OCI-LY7 (cell line): ENCODE measurements at regions not wholly inside any gene's neighbourhood (a gene's known extent, or its start where the extent isn't known, plus 50 kb on each side); places are given as distances from the start of the nearest gene placed in this dataset.

Experiments used
- BruUV-seq: library from RNA; stranded (reverse); fragments of 400-500 nt; replicated peaks from 2 replicates; lab custom pipeline; 2021; lab: Mats Ljungman, UMichigan
- CTCF ChIA-PET: fragments of 300-600 bp; sonication (Branson Sonifier 250); formaldehyde crosslinking; loops from one replicate; lab custom pipeline; 2022; ENCODE audit warnings: antibody characterized with exemption; ENCODE audit not compliant: unreplicated experiment; lab: Charles Lee
- POLR2A ChIA-PET: fragments of 300-600 bp; sonication (Branson Sonifier 250); formaldehyde crosslinking; loops from one replicate; lab custom pipeline; 2022; ENCODE audit warnings: antibody characterized with exemption; lab: Charles Lee
- DNase-seq: peaks from one replicate; pipeline ENCODE4 v3.0.0-alpha.2; 2015; ENCODE audit warnings: low spot score
- H2AFZ ChIP-seq: fragments of 200-600 bp; sonication (generic), shearing (Covaris generic); 2 replicates; pipeline ENCODE4 v1.6.1; 2014; ENCODE audit warnings: mild to moderate bottlenecking, antibody characterized with exemption, low read length, moderate library complexity
- H3K27ac ChIP-seq: fragments of 200-600 bp; sonication (generic); 2 replicates; pipeline ENCODE4 v1.5.1; 2014; ENCODE audit warnings: mixed run types, low read depth, mild to moderate bottlenecking, moderate library complexity, low read length, inconsistent platforms; ENCODE audit not compliant: poor library complexity, severe bottlenecking
- H3K36me3 ChIP-seq: fragments of 200-600 bp; sonication (generic); 2 replicates; pipeline ENCODE4 v1.6.1; 2014; ENCODE audit warnings: mild to moderate bottlenecking, antibody characterized with exemption, low read length, moderate library complexity, mixed read lengths; ENCODE audit not compliant: insufficient read depth
- H3K4me1 ChIP-seq: fragments of 200-600 bp; sonication (generic); 2 replicates; pipeline ENCODE4 v1.5.1; 2014; ENCODE audit warnings: mild to moderate bottlenecking, low read length; ENCODE audit not compliant: insufficient read depth, poor library complexity, severe bottlenecking
- H3K4me2 ChIP-seq: fragments of 200-600 bp; sonication (generic); 2 replicates; pipeline ENCODE4 v1.6.1; 2014; ENCODE audit warnings: mild to moderate bottlenecking, low read length
- H3K4me3 ChIP-seq: fragments of 200-600 bp; sonication (generic); 2 replicates; pipeline ENCODE4 v1.5.1; 2014; ENCODE audit warnings: mild to moderate bottlenecking, low read depth, low read length; ENCODE audit not compliant: poor library complexity, severe bottlenecking
- H3K79me2 ChIP-seq: fragments of 200-600 bp; sonication (generic); 2 replicates; pipeline ENCODE4 v1.6.1; 2016; ENCODE audit warnings: low read depth, mild to moderate bottlenecking, low read length, moderate library complexity, mixed read lengths; ENCODE audit not compliant: insufficient read depth
- H3K9me2 ChIP-seq: fragments of 200-600 bp; sonication (generic); 2 replicates; pipeline ENCODE4 v1.6.1; 2016; ENCODE audit warnings: mild to moderate bottlenecking, low read length, mixed read lengths; ENCODE audit not compliant: insufficient read depth
- H3K9me3 ChIP-seq: fragments of 200-600 bp; sonication (generic); 2 replicates; pipeline ENCODE4 v1.6.1; 2014; ENCODE audit warnings: mild to moderate bottlenecking, mixed run types, low read length, mixed read lengths
- H4K20me1 ChIP-seq: fragments of 200-600 bp; sonication (generic); 2 replicates; pipeline ENCODE4 v1.6.1; 2014; ENCODE audit warnings: mild to moderate bottlenecking, antibody characterized with exemption, low read length, moderate library complexity, mixed read lengths; ENCODE audit not compliant: insufficient read depth
- CTCF ChIP-seq: fragments of 200-600 bp; sonication (generic); conservative IDR thresholded peaks from 2 replicates; pipeline ENCODE4 v1.5.1; 2014; ENCODE audit warnings: mild to moderate bottlenecking, antibody characterized with exemption, low read length, moderate library complexity, mixed read lengths
- EZH2phosphoT487 ChIP-seq: fragments of 200-600 bp; sonication (generic); IDR thresholded peaks from 2 replicates; pipeline ENCODE4 v1.6.1; 2018; ENCODE audit warnings: low read depth, borderline replicate concordance, mild to moderate bottlenecking, mixed run types, antibody characterized with exemption, low read length, moderate library complexity, mixed read lengths
- intact Hi-C: fragments of 100-400 bp; cut with micrococcal nuclease; formaldehyde crosslinking; loops from one replicate; pipeline ENCODE4 v1.10.0; 2022; ENCODE audit not compliant: unreplicated experiment

GRCh38 chr2:52558265-52558664, 1209.3 kb upstream of the CHAC2 start:
- no TSS peak for BruUV-seq
- POLR2A ChIA-PET: no interaction called here
- no peak overlapping the region for H2AFZ ChIP-seq
- TF ChIP-seq CTCF (no peak), EZH2phosphoT487 (no peak)
- no peak overlapping the region for H3K27ac ChIP-seq
- H3K4me1 ChIP-seq: no peaks in the 10 kb centered on the region
- H3K4me2 ChIP-seq: no peak overlapping the region
- no peak for DNase-seq
- H3K4me3 ChIP-seq: no peak overlapping the region
- H3K36me3 ChIP-seq: no peaks in the 10 kb centered on the region
- H3K9me3 ChIP-seq: no peaks in the 10 kb centered on the region
- H4K20me1 ChIP-seq: no peaks in the 10 kb centered on the region
- CTCF ChIA-PET: no interaction called here
- no peaks in the 10 kb centered on the region for H3K79me2 ChIP-seq
- intact Hi-C loops: no loop called here
- H3K9me2 ChIP-seq: no peaks in the 10 kb centered on the region

DNA sequence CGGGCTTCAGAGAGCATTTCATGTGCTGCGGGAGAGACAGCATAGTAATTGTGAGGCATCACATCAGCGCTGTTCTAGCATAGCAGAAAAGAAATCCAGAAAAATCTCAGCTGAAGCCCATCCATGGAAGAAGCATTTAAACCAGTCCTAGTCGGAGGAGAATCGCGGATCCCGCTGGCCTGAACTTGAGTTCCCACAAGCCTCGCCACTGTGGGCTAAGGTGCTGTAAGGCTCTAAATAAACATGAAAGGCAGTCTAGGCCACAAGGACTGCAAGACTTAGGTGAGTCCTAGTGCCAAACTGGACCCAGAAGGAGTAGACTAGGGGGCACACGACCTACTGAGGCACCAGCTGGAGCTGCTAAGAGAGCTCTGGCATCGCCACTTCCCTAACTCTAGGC, 1225.3 kb upstream of the CHAC2 start:
- Histone ChIP-seq H3K36me3 (no peaks in the 10 kb centered on the region), H3K9me3 (no peaks in the 10 kb centered on the region), H3K4me3 (no peak overlapping the region), H4K20me1 (no peaks in the 10 kb centered on the region), H3K79me2 (no peaks in the 10 kb centered on the region), H3K9me2 (no peaks in the 10 kb centered on the region), H3K4me1 (no peaks in the 10 kb centered on the region), H2AFZ (no peak overlapping the region), H3K4me2 (no peak overlapping the region), H3K27ac (no peak overlapping the region)
- no peak for TF ChIP-seq CTCF
- TF ChIP-seq EZH2phosphoT487: no peak
- BruUV-seq: no TSS peak
- ChIA-PET POLR2A (no interaction called here), CTCF (no interaction called here)
- no peak for DNase-seq
- intact Hi-C loops: no loop called here

GRCh38 chr2:52539026-52539970, 1228.3 kb upstream of the CHAC2 start:
- no peak for TF ChIP-seq CTCF
- TF ChIP-seq EZH2phosphoT487: no peak
- CTCF ChIA-PET: no interaction called here
- H3K9me2 ChIP-seq: no peaks in the 10 kb centered on the region
- no peaks in the 10 kb centered on the region for H3K79me2 ChIP-seq
- POLR2A ChIA-PET: no interaction called here
- H3K27ac ChIP-seq: no peak overlapping the region
- no peaks in the 10 kb centered on the region for H3K4me1 ChIP-seq
- H4K20me1 ChIP-seq: no peaks in the 10 kb centered on the region
- no peak for DNase-seq
- intact Hi-C loops: no loop called here
- H3K4me3 ChIP-seq: no peak overlapping the region
- H3K4me2 ChIP-seq: no peak overlapping the region
- H3K36me3 ChIP-seq: no peaks in the 10 kb centered on the region
- no TSS peak for BruUV-seq
- no peak overlapping the region for H2AFZ ChIP-seq
- no peaks in the 10 kb centered on the region for H3K9me3 ChIP-seq
